Eye (tissue), 1 donor: ENCODE measurements at regions not wholly inside any gene's neighbourhood (a gene's known extent, or its start where the extent isn't known, plus 50 kb on each side); places are given as distances from the start of the nearest gene placed in this dataset.
A peak's percentile ranks its signal among the peaks of the same experiment; 100 is the strongest.
"Not testable (repeated sequence)": the region's sequence is repeated elsewhere in the genome, so short reads cannot be mapped to it uniquely, and the experiment has no call there.

Experiments used
- DNase-seq: peaks from one replicate; pipeline ENCODE4 v3.0.0-alpha.2; 2015

- not testable (repeated sequence) for DNase-seq
Observed at GRCh38 chr4:189653130-189653653, 287.5 kb upstream of the FRG1 start.

GRCh38 chr4:189653983-189654382, 286.7 kb upstream of the FRG1 start:
- not testable (repeated sequence) for DNase-seq

GRCh38 chr4:189654396-189654795, 286.3 kb upstream of the FRG1 start:
- DNase-seq, result not testable (repeated sequence)

- not testable (repeated sequence) for DNase-seq
Observed at GRCh38 chr4:189655817-189656216, 284.9 kb upstream of the FRG1 start.

GRCh38 chr4:189656641-189657040, 284.0 kb upstream of the FRG1 start:
- peak; percentile 53 for DNase-seq

GRCh38 chr4:189658259-189658658, 282.4 kb upstream of the FRG1 start:
- DNase-seq, result not testable (repeated sequence)

- not testable (repeated sequence) for DNase-seq
Observed at GRCh38 chr4:189658831-189659230, 281.8 kb upstream of the FRG1 start.

- DNase-seq, result no peak
Observed at GRCh38 chr4:189659287-189659686, 281.4 kb upstream of the FRG1 start.

- peak; percentile 25 for DNase-seq
Observed at GRCh38 chr4:189660722-189661360, 279.8 kb upstream of the FRG1 start.

- DNase-seq, result no peak
Observed at GRCh38 chr4:189664693-189665250, 275.9 kb upstream of the FRG1 start.

GRCh38 chr4:189665712-189666305, 274.9 kb upstream of the FRG1 start:
- DNase-seq, result peak; percentile 10

GRCh38 chr4:189667386-189667785, 273.3 kb upstream of the FRG1 start:
- not testable (repeated sequence) for DNase-seq

- DNase-seq, result not testable (repeated sequence)
Observed at GRCh38 chr4:189697675-189698245, 242.9 kb upstream of the FRG1 start.

- DNase-seq, result not testable (repeated sequence)
Observed at GRCh38 chr4:189703000-189703399, 237.7 kb upstream of the FRG1 start.

- DNase-seq, result not testable (repeated sequence)
Observed at GRCh38 chr4:189706821-189707220, 233.9 kb upstream of the FRG1 start.

GRCh38 chr4:189707227-189707626, 233.4 kb upstream of the FRG1 start:
- not testable (repeated sequence) for DNase-seq

- DNase-seq, result not testable (repeated sequence)
Observed at GRCh38 chr4:189711956-189712355, 228.7 kb upstream of the FRG1 start.

GRCh38 chr4:189721016-189721993, 219.4 kb upstream of the FRG1 start:
- DNase-seq, result peak; percentile 2

- peak; percentile 57 for DNase-seq
Observed at GRCh38 chr4:189722324-189723003, 218.2 kb upstream of the FRG1 start.

GRCh38 chr4:189727982-189728638, 212.6 kb upstream of the FRG1 start:
- DNase-seq, result not testable (repeated sequence)

- DNase-seq, result not testable (repeated sequence)
Observed at GRCh38 chr4:189731989-189732388, 208.7 kb upstream of the FRG1 start.
